SK-N-SH treated with all-trans-retinoic acid at 6 μM for 48 hours (cell line): ENCODE measurements at regions not wholly inside any gene's neighbourhood (a gene's known extent, or its start where the extent isn't known, plus 50 kb on each side); places are given as distances from the start of the nearest gene placed in this dataset.

Experiments used
- ATAC-seq: fragments of 200-7000 bp; cut with Tn5 transposase; 3 replicates; pipeline ENCODE4 v1.9.1; 2020; ENCODE audit warnings: mild to moderate bottlenecking, moderate library complexity
- ARNTL ChIP-seq: fragments of 450-650 bp; formaldehyde crosslinking; IDR thresholded peaks from 2 replicates; pipeline ENCODE4 v1.5.0; 2020; ENCODE audit warnings: low read depth, mild to moderate bottlenecking, moderate library complexity, borderline replicate concordance
- BACH2 ChIP-seq: fragments of 250-450 bp; sonication (Bioruptor Pico); IDR thresholded peaks from 2 replicates; pipeline ENCODE4 v1.9.0; 2021; ENCODE audit warnings: mild to moderate bottlenecking, borderline replicate concordance
- CREB5 ChIP-seq: fragments of 250-450 bp; sonication (Bioruptor Pico); IDR thresholded peaks from 2 replicates; pipeline ENCODE4 v1.5.1; 2020; ENCODE audit warnings: low read depth, mild to moderate bottlenecking, moderate library complexity
- CSRNP3 ChIP-seq: fragments of 250-450 bp; sonication (Bioruptor Pico); IDR thresholded peaks from 2 replicates; pipeline ENCODE4 v1.5.1; 2021; ENCODE audit warnings: mild to moderate bottlenecking, moderate library complexity
- ESRRG ChIP-seq: fragments of 250-450 bp; sonication (Bioruptor Pico); IDR thresholded peaks from 2 replicates; pipeline ENCODE4 v1.6.1; 2021; ENCODE audit warnings: mild to moderate bottlenecking
- ISL1 ChIP-seq: fragments of 250-450 bp; sonication (Bioruptor Pico); IDR thresholded peaks from 2 replicates; pipeline ENCODE4 v2.1.2; 2022; ENCODE audit warnings: mild to moderate bottlenecking, moderate library complexity
- OSR1 ChIP-seq: fragments of 250-450 bp; sonication (Bioruptor Pico); IDR thresholded peaks from 2 replicates; pipeline ENCODE4 v1.8.0; 2022; ENCODE audit warnings: moderate library complexity, mild to moderate bottlenecking, inconsistent platforms
- PATZ1 ChIP-seq: fragments of 250-450 bp; sonication (Bioruptor Pico); IDR thresholded peaks from 2 replicates; pipeline ENCODE4 v1.8.0; 2020; ENCODE audit warnings: mild to moderate bottlenecking, moderate library complexity, borderline replicate concordance
- POU6F1 ChIP-seq: fragments of 250-450 bp; sonication (Bioruptor Pico); IDR thresholded peaks from 2 replicates; pipeline ENCODE4 v1.8.0; 2021; ENCODE audit warnings: low read depth, mild to moderate bottlenecking, moderate library complexity, borderline replicate concordance
- PPARA ChIP-seq: fragments of 250-450 bp; sonication (Bioruptor Pico); IDR thresholded peaks from 2 replicates; pipeline ENCODE4 v1.5.0; 2020; ENCODE audit warnings: mild to moderate bottlenecking, borderline replicate concordance
- RARB ChIP-seq: fragments of 250-450 bp; sonication (Bioruptor Pico); IDR thresholded peaks from 2 replicates; pipeline ENCODE4 v1.8.0; 2021; ENCODE audit warnings: mild to moderate bottlenecking, moderate library complexity
- SNAI2 ChIP-seq: fragments of 250-450 bp; sonication (Bioruptor Pico); IDR thresholded peaks from 2 replicates; pipeline ENCODE4 v1.5.0; 2020; ENCODE audit warnings: mild to moderate bottlenecking, moderate library complexity
- TCF4 ChIP-seq: fragments of 250-450 bp; sonication (Bioruptor Pico); IDR thresholded peaks from 2 replicates; pipeline ENCODE4 v1.8.0; 2021; ENCODE audit warnings: mild to moderate bottlenecking, moderate library complexity, borderline replicate concordance
- TSHZ2 ChIP-seq: fragments of 250-450 bp; sonication (Bioruptor Pico); IDR thresholded peaks from 2 replicates; pipeline ENCODE4 v1.5.0; 2020; ENCODE audit warnings: mild to moderate bottlenecking, moderate library complexity
- ZC3H10 ChIP-seq: fragments of 250-450 bp; sonication (Bioruptor Pico); IDR thresholded peaks from 2 replicates; pipeline ENCODE4 v1.5.1; 2021; ENCODE audit warnings: mild to moderate bottlenecking, moderate library complexity
- ZFP3 ChIP-seq: fragments of 250-450 bp; sonication (Bioruptor Pico); IDR thresholded peaks from 2 replicates; pipeline ENCODE4 v1.5.0; 2020; ENCODE audit warnings: mild to moderate bottlenecking, moderate library complexity
- ZFP30 ChIP-seq: fragments of 450-650 bp; formaldehyde crosslinking; IDR thresholded peaks from 2 replicates; pipeline ENCODE4 v1.5.0; 2022; ENCODE audit warnings: mild to moderate bottlenecking, moderate library complexity
- ZNF565 ChIP-seq: fragments of 450-650 bp; formaldehyde crosslinking; conservative IDR thresholded peaks from 2 replicates; pipeline ENCODE4 v1.5.0; 2020; ENCODE audit warnings: low read depth, mild to moderate bottlenecking, moderate library complexity
- ZNF70 ChIP-seq: fragments of 450-650 bp; formaldehyde crosslinking; IDR thresholded peaks from 2 replicates; pipeline ENCODE4 v1.5.0; 2020; ENCODE audit warnings: mild to moderate bottlenecking, moderate library complexity
- ZNF8 ChIP-seq: fragments of 450-650 bp; formaldehyde crosslinking; IDR thresholded peaks from 2 replicates; pipeline ENCODE4 v1.5.0; 2020; ENCODE audit warnings: mild to moderate bottlenecking, moderate library complexity

- no peak for TF ChIP-seq SNAI2 (CRISPR knock-in tag)
- no peak for TF ChIP-seq PATZ1
- no peak for ATAC-seq
These were observed 311.8 kb downstream of the NDFIP2 start for GRCh38 chr13:79792716-79793115.

GRCh38 chr13:79791471-79792042 lies 310.6 kb downstream of the NDFIP2 start:
- no peak for ATAC-seq
- no peak for TF ChIP-seq POU6F1 (CRISPR knock-in tag)
- TF ChIP-seq ZFP30 (CRISPR knock-in tag) = no peak
- no peak for TF ChIP-seq ARNTL (CRISPR knock-in tag)
- TF ChIP-seq ISL1 (CRISPR knock-in tag) = no peak
- no peak for TF ChIP-seq ZNF8 (CRISPR knock-in tag)
- no peak for TF ChIP-seq ZFP3
- no peak for TF ChIP-seq PPARA
- no peak for TF ChIP-seq RARB (CRISPR knock-in tag)
- TF ChIP-seq ESRRG (CRISPR knock-in tag) = no peak
- TF ChIP-seq TSHZ2 (CRISPR knock-in tag) = no peak
- TF ChIP-seq BACH2 = no peak
- no peak for TF ChIP-seq CSRNP3
- TF ChIP-seq ZNF565 (CRISPR knock-in tag) = no peak
- no peak for TF ChIP-seq CREB5 (CRISPR knock-in tag)
- no peak for TF ChIP-seq ZNF70 (CRISPR knock-in tag)
- no peak for TF ChIP-seq OSR1 (CRISPR knock-in tag)
- TF ChIP-seq, all 23 proteins: peak for 0

GRCh38 chr13:79786176-79786575 lies 305.2 kb downstream of the NDFIP2 start:
- ATAC-seq = no peak
- TF ChIP-seq BACH2 (no peak), TCF4 (CRISPR knock-in tag) (no peak)

GRCh38 chr13:79782541-79783205 lies 301.7 kb downstream of the NDFIP2 start:
- ATAC-seq = peak; percentile 67
- TF ChIP-seq POU6F1 (CRISPR knock-in tag) (no peak), RARB (CRISPR knock-in tag) (no peak), ZNF70 (CRISPR knock-in tag) (no peak), TSHZ2 (CRISPR knock-in tag) (no peak), ZC3H10 (CRISPR knock-in tag) (no peak), ZNF565 (CRISPR knock-in tag) (no peak), ESRRG (CRISPR knock-in tag) (no peak), ISL1 (CRISPR knock-in tag) (no peak)
